Gastrocnemius medialis (tissue), 4 donors: ENCODE measurements at regions not wholly inside any gene's neighbourhood (a gene's known extent, or its start where the extent isn't known, plus 50 kb on each side); places are given as distances from the start of the nearest gene placed in this dataset.

Source experiments
- CTCF ChIP-seq, 5 experiments: fragments of 450-650 bp in 3 of 5; fragments of 200-600 bp in 2 of 5; sonication (generic) in 2 of 5; IDR thresholded peaks in 4 of 5; conservative IDR thresholded peaks in 1 of 5; 1 replicate in 4 of 5; 2 replicates in 1 of 5; pipeline ENCODE4 v1.5.1; 2016 to 2019; ENCODE audit warnings: antibody characterized with exemption in 5 of 5, mild to moderate bottlenecking in 3 of 5, moderate library complexity in 3 of 5
- POLR2A ChIP-seq, 2 donors: fragments of 450-650 bp; IDR thresholded peaks; one replicate each; pipeline ENCODE4 v1.6.1; 2017; ENCODE audit warnings: antibody characterized with exemption in 2 of 2, mild to moderate bottlenecking in 2 of 2, moderate library complexity in 2 of 2

GRCh38 chr13:80117515-80117914 lies 223.4 kb downstream of the SPRY2 start:
- TF ChIP-seq POLR2A (IDR thresholded peaks at IDR 0.05) (no peak), CTCF (IDR thresholded peaks at IDR 0.05 in 4 of 5, conservative IDR thresholded peaks at IDR 0.05 in 1 of 5) (no peak)
